ENCODE measurements at regions not wholly inside any gene's neighbourhood (a gene's known extent, or its start where the extent isn't known, plus 50 kb on each side); places are given as distances from the start of the nearest gene placed in this dataset.

GRCh38 chr10:53697038-53697437, 924.5 kb upstream of the MBL2 start:
- Histone ChIP-seq H3K4me1 (ENCODE audit: insufficient read depth, low read length, severe bottlenecking) (no peaks in the 10 kb centered on the region), H3F3A (ENCODE audit: insufficient read depth, low read length) (no peaks in the 10 kb centered on the region), H3K27ac (ENCODE audit: low read depth, low read length, poor library complexity, severe bottlenecking) (no peak overlapping the region), H3K4me2 (ENCODE audit: low read length) (no peak overlapping the region), H3K9me3 (ENCODE audit: low read length) (no peaks in the 10 kb centered on the region), H3K9me2 (ENCODE audit: low read depth, low read length) (no peaks in the 10 kb centered on the region), H3K79me2 (ENCODE audit: insufficient read depth, low read length) (no peaks in the 10 kb centered on the region), H3K4me3 (ENCODE audit: low read depth, low read length, poor library complexity, severe bottlenecking) (no peak overlapping the region), H3K27me3 (ENCODE audit: insufficient read depth, low read length) (no peaks in the 10 kb centered on the region), H3K36me3 (ENCODE audit: insufficient read depth, low read length) (no peaks in the 10 kb centered on the region), H2AFZ (ENCODE audit: low read length) (no peak overlapping the region), H4K20me1 (ENCODE audit: insufficient read depth, low read length) (no peaks in the 10 kb centered on the region), H3K9ac (ENCODE audit: low read length) (no peak overlapping the region)
- TF ChIP-seq, protein P1, sequence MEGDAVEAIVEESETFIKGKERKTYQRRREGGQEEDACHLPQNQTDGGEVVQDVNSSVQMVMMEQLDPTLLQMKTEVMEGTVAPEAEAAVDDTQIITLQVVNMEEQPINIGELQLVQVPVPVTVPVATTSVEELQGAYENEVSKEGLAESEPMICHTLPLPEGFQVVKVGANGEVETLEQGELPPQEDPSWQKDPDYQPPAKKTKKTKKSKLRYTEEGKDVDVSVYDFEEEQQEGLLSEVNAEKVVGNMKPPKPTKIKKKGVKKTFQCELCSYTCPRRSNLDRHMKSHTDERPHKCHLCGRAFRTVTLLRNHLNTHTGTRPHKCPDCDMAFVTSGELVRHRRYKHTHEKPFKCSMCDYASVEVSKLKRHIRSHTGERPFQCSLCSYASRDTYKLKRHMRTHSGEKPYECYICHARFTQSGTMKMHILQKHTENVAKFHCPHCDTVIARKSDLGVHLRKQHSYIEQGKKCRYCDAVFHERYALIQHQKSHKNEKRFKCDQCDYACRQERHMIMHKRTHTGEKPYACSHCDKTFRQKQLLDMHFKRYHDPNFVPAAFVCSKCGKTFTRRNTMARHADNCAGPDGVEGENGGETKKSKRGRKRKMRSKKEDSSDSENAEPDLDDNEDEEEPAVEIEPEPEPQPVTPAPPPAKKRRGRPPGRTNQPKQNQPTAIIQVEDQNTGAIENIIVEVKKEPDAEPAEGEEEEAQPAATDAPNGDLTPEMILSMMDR (IDR thresholded peaks at IDR 0.05; ENCODE audit: low read length), result no peak
- no peak for TF ChIP-seq EZH2 (IDR thresholded peaks at IDR 0.05; ENCODE audit: borderline replicate concordance, low read length)

- Histone ChIP-seq H3K9me3 (ENCODE audit: low read length) (no peaks in the 10 kb centered on the region), H3K79me2 (ENCODE audit: insufficient read depth, low read length) (no peaks in the 10 kb centered on the region), H3K27me3 (ENCODE audit: insufficient read depth, low read length) (no peaks in the 10 kb centered on the region), H3K36me3 (ENCODE audit: insufficient read depth, low read length) (no peaks in the 10 kb centered on the region), H2AFZ (ENCODE audit: low read length) (no peak overlapping the region), H4K20me1 (ENCODE audit: insufficient read depth, low read length) (no peaks in the 10 kb centered on the region), H3K4me3 (ENCODE audit: low read depth, low read length, poor library complexity, severe bottlenecking) (no peak overlapping the region), H3K9me2 (ENCODE audit: low read depth, low read length) (no peaks in the 10 kb centered on the region), H3K27ac (ENCODE audit: low read depth, low read length, poor library complexity, severe bottlenecking) (no peak overlapping the region), H3K9ac (ENCODE audit: low read length) (no peak overlapping the region), H3K4me2 (ENCODE audit: low read length) (no peak overlapping the region), H3K4me1 (ENCODE audit: insufficient read depth, low read length, severe bottlenecking) (no peaks in the 10 kb centered on the region), H3F3A (ENCODE audit: insufficient read depth, low read length) (no peaks in the 10 kb centered on the region)
- TF ChIP-seq, protein P1 (IDR thresholded peaks at IDR 0.05; ENCODE audit: low read length), result no peak
- TF ChIP-seq EZH2 (IDR thresholded peaks at IDR 0.05; ENCODE audit: borderline replicate concordance, low read length), result no peak
Measured at GRCh38 chr10:53690524-53691240, 918.1 kb upstream of the MBL2 start.

- Histone ChIP-seq H3K9me2 (ENCODE audit: low read depth, low read length) (no peaks in the 10 kb centered on the region), H3F3A (ENCODE audit: insufficient read depth, low read length) (no peaks in the 10 kb centered on the region), H3K4me2 (ENCODE audit: low read length) (no peak overlapping the region), H3K9me3 (ENCODE audit: low read length) (no peaks in the 10 kb centered on the region), H3K9ac (ENCODE audit: low read length) (no peak overlapping the region), H3K36me3 (ENCODE audit: insufficient read depth, low read length) (no peaks in the 10 kb centered on the region), H3K27me3 (ENCODE audit: insufficient read depth, low read length) (no peaks in the 10 kb centered on the region), H4K20me1 (ENCODE audit: insufficient read depth, low read length) (no peaks in the 10 kb centered on the region), H3K27ac (ENCODE audit: low read depth, low read length, poor library complexity, severe bottlenecking) (no peak overlapping the region), H3K4me1 (ENCODE audit: insufficient read depth, low read length, severe bottlenecking) (no peaks in the 10 kb centered on the region), H2AFZ (ENCODE audit: low read length) (no peak overlapping the region), H3K4me3 (ENCODE audit: low read depth, low read length, poor library complexity, severe bottlenecking) (no peak overlapping the region), H3K79me2 (ENCODE audit: insufficient read depth, low read length) (no peaks in the 10 kb centered on the region)
- TF ChIP-seq, protein P1 (IDR thresholded peaks at IDR 0.05; ENCODE audit: low read length), result no peak
- no peak for TF ChIP-seq EZH2 (IDR thresholded peaks at IDR 0.05; ENCODE audit: borderline replicate concordance, low read length)
Measured at GRCh38 chr10:53687800-53688199, 915.2 kb upstream of the MBL2 start.

Data from OCI-LY1 (cell line).